HepG2 (cell line): ENCODE measurements at regions not wholly inside any gene's neighbourhood (a gene's known extent, or its start where the extent isn't known, plus 50 kb on each side); places are given as distances from the start of the nearest gene placed in this dataset.
A peak's percentile ranks its signal among the peaks of the same experiment; 100 is the strongest.

ENCODE experiments used
- E2F5 ChIP-seq: sonication (generic); formaldehyde crosslinking; conservative IDR thresholded peaks from 2 replicates; pipeline ENCODE4 v1.4.0; 2020; ENCODE audit warnings: missing genetic modification reagents
- HMGXB3 ChIP-seq: sonication (generic); formaldehyde crosslinking; IDR thresholded peaks from 2 replicates; pipeline ENCODE4 v1.4.0; 2020; ENCODE audit warnings: missing genetic modification reagents, borderline replicate concordance
- KAT8 ChIP-seq: IDR thresholded peaks from 2 replicates; pipeline ENCODE4 v1.6.1; 2016; ENCODE audit warnings: missing genetic modification reagents, missing compliant biosample characterization
- KMT2B ChIP-seq: IDR thresholded peaks from 2 replicates; pipeline ENCODE4 v1.6.1; 2016; ENCODE audit warnings: missing genetic modification reagents, missing compliant biosample characterization
- PAWR ChIP-seq: sonication (generic); formaldehyde crosslinking; IDR thresholded peaks from 2 replicates; pipeline ENCODE4 v1.4.0; 2020; ENCODE audit warnings: missing genetic modification reagents, mild to moderate bottlenecking, borderline replicate concordance
- PHF8 ChIP-seq: sonication (generic); formaldehyde crosslinking; IDR thresholded peaks from 2 replicates; pipeline ENCODE4 v1.5.0; 2020; ENCODE audit warnings: missing genetic modification reagents
- SNAPC5 ChIP-seq: sonication (generic); formaldehyde crosslinking; IDR thresholded peaks from 2 replicates; pipeline ENCODE4 v1.8.1; 2023; ENCODE audit warnings: mild to moderate bottlenecking, missing genetic modification reagents, borderline replicate concordance
- TFDP2 ChIP-seq: sonication (generic); formaldehyde crosslinking; IDR thresholded peaks from 2 replicates; pipeline ENCODE4 v1.4.0; 2020; ENCODE audit warnings: missing genetic modification reagents
- TGIF2 ChIP-seq: IDR thresholded peaks from 2 replicates; pipeline ENCODE4 v1.6.1; 2016; ENCODE audit warnings: control low read depth, missing compliant biosample characterization
- TRAFD1 ChIP-seq: sonication (generic); formaldehyde crosslinking; IDR thresholded peaks from 2 replicates; pipeline ENCODE4 v1.5.1; 2020; ENCODE audit warnings: missing genetic modification reagents, mild to moderate bottlenecking, borderline replicate concordance
- ZNF234 ChIP-seq: sonication (generic); formaldehyde crosslinking; conservative IDR thresholded peaks from 2 replicates; pipeline ENCODE4 v1.5.1; 2020; ENCODE audit warnings: mild to moderate bottlenecking, missing genetic modification reagents
- ZNF280D ChIP-seq: sonication (generic); formaldehyde crosslinking; IDR thresholded peaks from 2 replicates; pipeline ENCODE4 v1.5.1; 2020; ENCODE audit warnings: mild to moderate bottlenecking, missing genetic modification reagents
- ZNF607 ChIP-seq: sonication (generic); formaldehyde crosslinking; IDR thresholded peaks from 2 replicates; pipeline ENCODE4 v1.5.1; 2020; ENCODE audit warnings: missing genetic modification reagents, mild to moderate bottlenecking, borderline replicate concordance
- ZNF776 ChIP-seq: sonication (generic); formaldehyde crosslinking; IDR thresholded peaks from 2 replicates; pipeline ENCODE4 v1.4.0; 2020; ENCODE audit warnings: mild to moderate bottlenecking, missing genetic modification reagents
- ZNF780A ChIP-seq: sonication (generic); formaldehyde crosslinking; IDR thresholded peaks from 2 replicates; pipeline ENCODE4 v1.8.0; 2022; ENCODE audit warnings: mild to moderate bottlenecking, missing genetic modification reagents, moderate library complexity

GRCh38 chr16:31713071-31713944, 160.3 kb upstream of the ZNF267 start (continued):
- TF ChIP-seq ZNF234 (0 out of 2 replicates have a peak, but pooled peaks have one; percentile 66), TFDP2 (CRISPR knock-in tag) (peak; percentile 66; the same call in 1 of the 2 replicates), E2F5 (CRISPR knock-in tag) (peak; percentile 52; the same call in 1 of the 2 replicates), ZNF607 (CRISPR knock-in tag) (no peak; the same call in 1 of the 2 replicates), ZNF780A (0 out of 2 replicates have a peak, but pooled peaks have one; percentile 39), PHF8 (CRISPR knock-in tag) (peak; percentile 97), TGIF2 (CRISPR knock-in tag) (peak; percentile 65; the same call in 1 of the 2 replicates), ZNF280D (CRISPR knock-in tag) (no peak; the same call in 1 of the 2 replicates), KMT2B (CRISPR knock-in tag) (peak; percentile 44; the same call in 1 of the 2 replicates), PAWR (CRISPR knock-in tag) (0 out of 2 replicates have a peak, but pooled peaks have one; percentile 51), ZNF776 (peak; percentile 72; the same call in 1 of the 2 replicates), TRAFD1 (no peak), KAT8 (CRISPR knock-in tag) (peak; percentile 92), SNAPC5 (CRISPR knock-in tag) (peak; percentile 94), HMGXB3 (CRISPR knock-in tag) (0 out of 2 replicates have a peak, but pooled peaks have one; percentile 81)
